ENCODE measurements at regions not wholly inside any gene's neighbourhood (a gene's known extent, or its start where the extent isn't known, plus 50 kb on each side); places are given as distances from the start of the nearest gene placed in this dataset.

- TF ChIP-seq PRDM15 (CRISPR knock-in tag; IDR thresholded peaks at IDR 0.05) (no peak), ZNF592 (IDR thresholded peaks at IDR 0.05) (no peak), NRF1 (conservative IDR thresholded peaks at IDR 0.05; ENCODE audit: low read depth, low read length) (no peak), ZNF622 (IDR thresholded peaks at IDR 0.05) (no peak), TARDBP (IDR thresholded peaks at IDR 0.05; ENCODE audit: borderline replicate concordance) (no peak), E2F4 (IDR thresholded peaks at IDR 0.05; ENCODE audit: low read depth, low read length) (no peak), IKZF2 (IDR thresholded peaks at IDR 0.05) (no peak), ZZZ3 (IDR thresholded peaks at IDR 0.05; ENCODE audit: control insufficient read depth, insufficient read length, low read depth) (no peak), CEBPZ (IDR thresholded peaks at IDR 0.05; ENCODE audit: low read depth, low read length) (no peak), POLR2AphosphoS5 (IDR thresholded peaks at IDR 0.05; ENCODE audit: low read length) (no peak), RCOR1 (conservative IDR thresholded peaks at IDR 0.05; ENCODE audit: low read depth, low read length) (no peak), ZBED1 (IDR thresholded peaks at IDR 0.05; ENCODE audit: borderline replicate concordance) (no peak), ETV6 (conservative IDR thresholded peaks at IDR 0.05 in 1 of 2, IDR thresholded peaks at IDR 0.05 in 1 of 2; ENCODE audit: borderline replicate concordance in 1 of 2, low read depth in 1 of 2) (no peak)
These were observed 546.9 kb upstream of the CFAP20DC start (continued) for GRCh38 chr3:59596741-59597140.
